Neuronal stem cell (in vitro differentiated cells): ENCODE measurements at regions not wholly inside any gene's neighbourhood (a gene's known extent, or its start where the extent isn't known, plus 50 kb on each side); places are given as distances from the start of the nearest gene placed in this dataset.
"Not testable (repeated sequence)": the region's sequence is repeated elsewhere in the genome, so short reads cannot be mapped to it uniquely, and the experiment has no call there.

Source experiments
- DNase-seq: peaks from one replicate; pipeline ENCODE4 v3.0.0-alpha.2; 2013; ENCODE audit warnings: low spot score
- H2AFZ ChIP-seq: one replicate; pipeline ENCODE4 v1.6.1; 2013; ENCODE audit warnings: mild to moderate bottlenecking, low read length, inconsistent platforms
- H2AK5ac ChIP-seq: 2 replicates; pipeline ENCODE4 v1.6.1; 2013; ENCODE audit warnings: low read depth, mild to moderate bottlenecking, inconsistent platforms, low read length, moderate library complexity, mixed read lengths
- H2BK120ac ChIP-seq: 2 replicates; pipeline ENCODE4 v1.6.1; 2013; ENCODE audit warnings: low read depth, mild to moderate bottlenecking, inconsistent platforms, low read length, moderate library complexity, mixed read lengths
- H2BK12ac ChIP-seq: one replicate; pipeline ENCODE4 v1.6.1; 2013; ENCODE audit warnings: low read length, inconsistent platforms
- H2BK15ac ChIP-seq: 2 replicates; pipeline ENCODE4 v1.6.1; 2013; ENCODE audit warnings: mild to moderate bottlenecking, low read length, inconsistent platforms, mixed read lengths
- H2BK5ac ChIP-seq: one replicate; pipeline ENCODE4 v1.6.1; 2013; ENCODE audit warnings: inconsistent platforms, mild to moderate bottlenecking, low read length, moderate library complexity
- H3K14ac ChIP-seq: one replicate; pipeline ENCODE4 v1.6.1; 2013; ENCODE audit warnings: low read length, inconsistent platforms
- H3K18ac ChIP-seq: 2 replicates; pipeline ENCODE4 v1.6.1; 2013; ENCODE audit warnings: low read length, inconsistent platforms
- H3K23ac ChIP-seq: 2 replicates; pipeline ENCODE4 v1.6.1; 2013; ENCODE audit warnings: low read depth, mild to moderate bottlenecking, mixed read lengths, low read length, inconsistent platforms; ENCODE audit not compliant: poor library complexity
- H3K27ac ChIP-seq: replicated peaks from 3 replicates; pipeline ENCODE4 v1.5.1; 2013; ENCODE audit warnings: low read length, inconsistent platforms
- H3K27me3 ChIP-seq, 3 experiments: 2 replicates each; pipeline ENCODE4 v1.6.1; 2013; ENCODE audit warnings: low read length in 3 of 3, mild to moderate bottlenecking in 2 of 3, inconsistent platforms in 1 of 3, low read depth in 1 of 3, mixed read lengths in 1 of 3, moderate library complexity in 1 of 3; ENCODE audit not compliant: control insufficient read depth in 3 of 3, insufficient read depth in 3 of 3
- H3K36me3 ChIP-seq, 2 donors: replicated peaks in 1 of 2; 2 replicates each; pipeline ENCODE4 v1.6.1; 2013; ENCODE audit warnings: low read length in 2 of 2; ENCODE audit not compliant: control insufficient read depth in 2 of 2, insufficient read depth in 2 of 2
- H3K4ac ChIP-seq: 2 replicates; pipeline ENCODE4 v1.6.1; 2013; ENCODE audit warnings: inconsistent platforms, mild to moderate bottlenecking, low read length, moderate library complexity
- H3K4me1 ChIP-seq, 2 donors: 1 replicate in 1 of 2; 2 replicates in 1 of 2; pipeline ENCODE4 v1.6.1; 2013; ENCODE audit warnings: low read length in 2 of 2, low read depth in 1 of 2; ENCODE audit not compliant: control insufficient read depth in 2 of 2, insufficient read depth in 1 of 2
- H3K4me2 ChIP-seq: one replicate; pipeline ENCODE4 v1.6.1; 2013; ENCODE audit warnings: mild to moderate bottlenecking, low read length, inconsistent platforms; ENCODE audit not compliant: insufficient read depth, poor library complexity, severe bottlenecking
- H3K4me3 ChIP-seq, 2 donors: 2 replicates each; pipeline ENCODE4 v1.5.1; 2013; ENCODE audit warnings: low read length in 2 of 2, mild to moderate bottlenecking in 2 of 2, inconsistent platforms in 1 of 2, moderate library complexity in 1 of 2
- H3K79me1 ChIP-seq: one replicate; pipeline ENCODE4 v1.6.1; 2013; ENCODE audit warnings: low read depth, mild to moderate bottlenecking, inconsistent platforms, low read length, moderate library complexity
- H3K9ac ChIP-seq: one replicate; pipeline ENCODE4 v1.6.1; 2013; ENCODE audit warnings: mild to moderate bottlenecking, low read depth, low read length, inconsistent platforms; ENCODE audit not compliant: poor library complexity
- H3K9me3 ChIP-seq, 2 donors: replicated peaks in 1 of 2; 2 replicates each; pipeline versions ENCODE3 to v1.6.1; 2013; ENCODE audit warnings: low read length in 2 of 2, mild to moderate bottlenecking in 2 of 2, inconsistent platforms in 1 of 2, low read depth in 1 of 2, mixed read lengths in 1 of 2, moderate library complexity in 1 of 2; ENCODE audit not compliant: control insufficient read depth in 2 of 2, insufficient read depth in 1 of 2
- H4K8ac ChIP-seq: one replicate; pipeline ENCODE4 v1.6.1; 2013; ENCODE audit warnings: low read depth, mild to moderate bottlenecking, inconsistent platforms, low read length, moderate library complexity
- H4K91ac ChIP-seq: one replicate; pipeline ENCODE4 v1.6.1; 2013; ENCODE audit warnings: low read length, low read depth, mild to moderate bottlenecking, inconsistent platforms; ENCODE audit not compliant: poor library complexity
- WGBS, 2 donors: extraction: QIAGEN DNeasy Blood & Tissue Kit; methylation state at CpG; one replicate each; pipeline ENCODE4 v1.1.7; 2013; ENCODE audit warnings: missing lambda C conversion rate in 2 of 2, mixed read lengths in 1 of 2; ENCODE audit not compliant: insufficient read length in 2 of 2, insufficient replicate concordance in 1 of 2; ENCODE audit errors: extremely low coverage in 2 of 2; 5-methylcytosine and 5-hydroxymethylcytosine counted together

- DNase-seq, result not testable (repeated sequence)
These were observed 1997.5 kb upstream of the RAG2 start for GRCh38 chr11:38595359-38596016.

GRCh38 chr11:38594895-38595294 lies 1996.9 kb upstream of the RAG2 start:
- no peak overlapping the region for H4K91ac ChIP-seq

More at GRCh38 chr11:38595359-38596016, 1997.5 kb upstream of the RAG2 start:
- H3K18ac ChIP-seq, H3K27ac ChIP-seq, H3K23ac ChIP-seq, H3K4me1 ChIP-seq, H3K14ac ChIP-seq, H3K79me1 ChIP-seq, H3K9ac ChIP-seq, H2BK120ac ChIP-seq, H3K4ac ChIP-seq, H4K91ac ChIP-seq, H3K4me2 ChIP-seq, H3K4me3 ChIP-seq, H4K8ac ChIP-seq, H2BK15ac ChIP-seq, H2BK12ac ChIP-seq, H3K36me3 ChIP-seq, H2BK5ac ChIP-seq, H3K27me3 ChIP-seq, H2AK5ac ChIP-seq, H3K9me3 ChIP-seq: not testable (repeated sequence)
- WGBS, 2 donors, result no CpG with 5 or more reads among the region's 13 CpGs
- H2AFZ ChIP-seq, result peak overlapping the region; percentile 62

GRCh38 chr11:38593649-38594048 lies 1995.6 kb upstream of the RAG2 start:
- Histone ChIP-seq H2AFZ (no peak overlapping the region), H3K79me1 (no peaks in the 10 kb centered on the region), H3K9me3 (no peaks in the 10 kb centered on the region), H3K36me3 (no peaks in the 10 kb centered on the region), H2BK12ac (no peak overlapping the region), H2BK15ac (no peak overlapping the region), H3K9ac (no peak overlapping the region), H3K27ac (no peak overlapping the region), H3K4ac (no peak overlapping the region), H4K8ac (no peak overlapping the region), H4K91ac (no peak overlapping the region), H2AK5ac (no peak overlapping the region), H3K4me1 (no peaks in the 10 kb centered on the region), H3K27me3 (no peaks in the 10 kb centered on the region), H3K14ac (no peak overlapping the region), H2BK120ac (no peak overlapping the region), H2BK5ac (no peak overlapping the region), H3K4me2 (no peak overlapping the region), H3K18ac (no peak overlapping the region), H3K23ac (no peak overlapping the region), H3K4me3 (no peak overlapping the region)
- no peak for DNase-seq
- no CpG with 5 or more reads among the region's 1 CpG for WGBS, 2 donors

More at GRCh38 chr11:38594895-38595294, 1996.9 kb upstream of the RAG2 start:
- no CpG with 5 or more reads among the region's 3 CpGs for WGBS, 2 donors
- H2BK15ac ChIP-seq, result no peak overlapping the region
- H3K4ac ChIP-seq, result no peak overlapping the region
- H2BK12ac ChIP-seq, result no peak overlapping the region
- H3K9me3 ChIP-seq, result no peaks in the 10 kb centered on the region
- no peak overlapping the region for H3K27ac ChIP-seq
- no peak overlapping the region for H4K8ac ChIP-seq
- H3K36me3 ChIP-seq, result no peaks in the 10 kb centered on the region
- no peaks in the 10 kb centered on the region for H3K27me3 ChIP-seq
- H2AK5ac ChIP-seq, result no peak overlapping the region
- H2AFZ ChIP-seq, result peak overlapping the region; percentile 62
- H3K18ac ChIP-seq, result peak overlapping the region; percentile 44
- H2BK120ac ChIP-seq, result no peak overlapping the region
- H3K9ac ChIP-seq, result no peak overlapping the region
- H3K4me1 ChIP-seq, result no peaks in the 10 kb centered on the region
- no peak overlapping the region for H3K4me2 ChIP-seq
- no peak overlapping the region for H3K23ac ChIP-seq
- H3K14ac ChIP-seq, result no peak overlapping the region
- H3K4me3 ChIP-seq, result no peak overlapping the region
- no peak overlapping the region for H2BK5ac ChIP-seq
- H3K79me1 ChIP-seq, result no peaks in the 10 kb centered on the region
- DNase-seq, result no peak

GRCh38 chr11:38582756-38583155 lies 1984.7 kb upstream of the RAG2 start:
- H3K9me3 ChIP-seq, result peaks cover 0 to 2% of the 10 kb centered on the region in 2 donors
- no CpG with 5 or more reads among the region's 3 CpGs for WGBS, 2 donors

More at GRCh38 chr11:38582756-38583155, 1984.7 kb upstream of the RAG2 start:
- no peak overlapping the region for H4K91ac ChIP-seq
- no peak overlapping the region for H2BK15ac ChIP-seq
- H2BK5ac ChIP-seq, result no peak overlapping the region
- H3K27me3 ChIP-seq, result no peaks in the 10 kb centered on the region
- H3K79me1 ChIP-seq, result no peaks in the 10 kb centered on the region
- H3K18ac ChIP-seq, result no peak overlapping the region
- H3K4me3 ChIP-seq, result no peak overlapping the region
- no peak overlapping the region for H2AFZ ChIP-seq
- H3K36me3 ChIP-seq, result no peaks in the 10 kb centered on the region
- H2BK12ac ChIP-seq, result no peak overlapping the region
- no peak overlapping the region for H3K23ac ChIP-seq
- DNase-seq, result no peak
- H4K8ac ChIP-seq, result no peak overlapping the region
- no peak overlapping the region for H2BK120ac ChIP-seq
- no peaks in the 10 kb centered on the region for H3K4me1 ChIP-seq
- no peak overlapping the region for H3K9ac ChIP-seq
- no peak overlapping the region for H3K14ac ChIP-seq
- H3K27ac ChIP-seq, result no peak overlapping the region
- H2AK5ac ChIP-seq, result no peak overlapping the region
- no peak overlapping the region for H3K4me2 ChIP-seq
- H3K4ac ChIP-seq, result no peak overlapping the region
